Keratinocyte (primary cell): ENCODE measurements at regions not wholly inside any gene's neighbourhood (a gene's known extent, or its start where the extent isn't known, plus 50 kb on each side); places are given as distances from the start of the nearest gene placed in this dataset.

Source experiments
- DNase-seq: peaks from one replicate; pipeline ENCODE4 v3.0.0-alpha.2; 2011; ENCODE audit warnings: low read depth, missing footprints, low spot score
- FAIRE-seq: peaks from 2 replicates; lab custom pipeline; 2011; peaks lifted over from hg19 to GRCh38; lab: Jason Lieb, UNC
- H2AFZ ChIP-seq: 2 replicates; pipeline ENCODE4 v1.6.0; 2012; ENCODE audit warnings: low read length, control low read depth, inconsistent platforms; ENCODE audit not compliant: control insufficient read depth
- H3K27ac ChIP-seq: 2 replicates; pipeline ENCODE4 v1.5.1; 2011; ENCODE audit warnings: low read length; ENCODE audit not compliant: control insufficient read depth, insufficient read depth
- H3K27me3 ChIP-seq: 3 replicates; pipeline ENCODE4 v1.6.0; 2011; ENCODE audit warnings: low read length; ENCODE audit not compliant: control insufficient read depth, insufficient read depth; ENCODE audit errors: extremely low read depth
- H3K36me3 ChIP-seq, 2 experiments: 2 replicates in 1 of 2; 3 replicates in 1 of 2; pipeline ENCODE4 v1.5.1; 2011; ENCODE audit warnings: low read length in 2 of 2, mild to moderate bottlenecking in 1 of 2; ENCODE audit not compliant: control insufficient read depth in 2 of 2, insufficient read depth in 2 of 2; ENCODE audit errors: extremely low read depth in 1 of 2
- H3K4me1 ChIP-seq: 3 replicates; pipeline ENCODE4 v1.5.1; 2011; ENCODE audit warnings: low read length; ENCODE audit not compliant: control insufficient read depth, insufficient read depth; ENCODE audit errors: extremely low read depth
- H3K4me2 ChIP-seq: 3 replicates; pipeline ENCODE4 v1.6.0; 2011; ENCODE audit warnings: low read depth, low read length; ENCODE audit not compliant: control insufficient read depth, insufficient read depth; ENCODE audit errors: extremely low read depth
- H3K4me3 ChIP-seq, 3 experiments: fragments of 200-600 bp in 1 of 3; sonication (generic) in 1 of 3; 2 replicates in 2 of 3; 3 replicates in 1 of 3; pipeline ENCODE4 v1.5.1; 2011 to 2016; ENCODE audit warnings: low read length in 3 of 3, mild to moderate bottlenecking in 3 of 3, control low read depth in 2 of 3, inconsistent platforms in 1 of 3, low read depth in 1 of 3, mixed read lengths in 1 of 3, mixed run types in 1 of 3, moderate library complexity in 1 of 3; ENCODE audit not compliant: control insufficient read depth in 2 of 3, insufficient read depth in 2 of 3; ENCODE audit errors: extremely low read depth in 1 of 3
- H3K79me2 ChIP-seq: 2 replicates; pipeline ENCODE4 v1.6.0; 2012; ENCODE audit warnings: low read length; ENCODE audit not compliant: control insufficient read depth, insufficient read depth
- H3K9ac ChIP-seq: 3 replicates; pipeline ENCODE4 v1.6.0; 2011; ENCODE audit warnings: low read length; ENCODE audit not compliant: control insufficient read depth, insufficient read depth; ENCODE audit errors: extremely low read depth
- H3K9me1 ChIP-seq: 3 replicates; pipeline ENCODE4 v1.6.0; 2011; ENCODE audit warnings: low read length; ENCODE audit not compliant: control insufficient read depth, insufficient read depth; ENCODE audit errors: extremely low read depth
- H3K9me3 ChIP-seq: 2 replicates; pipeline ENCODE4 v1.5.1; 2012; ENCODE audit warnings: low read depth, low read length; ENCODE audit not compliant: control insufficient read depth
- H4K20me1 ChIP-seq: 3 replicates; pipeline ENCODE4 v1.6.0; 2011; ENCODE audit warnings: low read length; ENCODE audit not compliant: control insufficient read depth, insufficient read depth; ENCODE audit errors: extremely low read depth
- CTCF ChIP-seq, 3 experiments: IDR thresholded peaks in 1 of 3; conservative IDR thresholded peaks in 1 of 3; optimal IDR thresholded peaks in 1 of 3; 2 replicates in 2 of 3; 3 replicates in 1 of 3; pipeline versions ENCODE3 to v1.5.1; 2011; ENCODE audit warnings: low read length in 3 of 3, mild to moderate bottlenecking in 3 of 3, moderate library complexity in 2 of 3, control low read depth in 1 of 3, inconsistent platforms in 1 of 3; ENCODE audit not compliant: insufficient read depth in 2 of 3; ENCODE audit errors: extremely low read depth in 1 of 3
- EZH2 ChIP-seq: IDR thresholded peaks from one replicate; pipeline ENCODE4 v1.6.1; 2012; ENCODE audit warnings: inconsistent platforms, mild to moderate bottlenecking, low read length, moderate library complexity
- dilution Hi-C: fragments of 300-500 bp; cut with MboI; formaldehyde crosslinking; loops from one replicate; pipeline ENCODE4 v1.7.0; 2020; ENCODE audit warnings: low sequenced_read_pairs; ENCODE audit not compliant: extremely low pct_ligation_motif_present

DNA sequence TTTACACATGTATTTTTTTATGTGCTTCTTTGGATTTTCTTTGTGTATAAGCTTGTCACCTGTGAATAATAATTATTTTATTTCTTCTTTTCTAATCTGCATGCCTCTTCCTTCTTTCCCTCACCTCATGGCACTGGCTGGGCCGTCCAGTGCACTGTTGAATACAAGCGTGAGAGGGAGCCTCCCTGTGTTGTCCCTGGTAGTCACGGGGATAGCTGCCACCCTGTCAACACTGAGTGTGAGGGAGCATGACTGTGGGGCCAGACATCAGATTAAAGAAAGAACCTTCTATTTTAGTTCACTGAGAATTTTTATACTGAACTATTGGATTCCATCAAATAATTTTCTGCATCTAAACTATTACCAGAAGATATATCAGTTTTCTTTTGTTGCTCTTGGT, 187.9 kb downstream of the CDC14C start:
- Histone ChIP-seq H3K4me1 (no peaks in the 10 kb centered on the region), H3K79me2 (no peaks in the 10 kb centered on the region), H3K4me3 (no peak overlapping the region), H3K9me1 (no peaks in the 10 kb centered on the region), H3K27ac (no peak overlapping the region), H3K4me2 (no peak overlapping the region), H4K20me1 (no peaks in the 10 kb centered on the region), H3K9ac (no peak overlapping the region), H3K36me3 (no peaks in the 10 kb centered on the region), H3K9me3 (no peaks in the 10 kb centered on the region), H3K27me3 (no peaks in the 10 kb centered on the region), H2AFZ (no peak overlapping the region)
- TF ChIP-seq EZH2 (no peak), CTCF (optimal IDR thresholded peaks at IDR 0.05 in 1 of 3, IDR thresholded peaks at IDR 0.05 in 1 of 3, conservative IDR thresholded peaks at IDR 0.05 in 1 of 3; ENCODE audit: extremely low read depth in 1 of 3, insufficient read depth in 2 of 3, low read length in 3 of 3) (no peak)
- dilution Hi-C loops = no loop called here
- FAIRE-seq (no peak), DNase-seq (no peak)

DNA sequence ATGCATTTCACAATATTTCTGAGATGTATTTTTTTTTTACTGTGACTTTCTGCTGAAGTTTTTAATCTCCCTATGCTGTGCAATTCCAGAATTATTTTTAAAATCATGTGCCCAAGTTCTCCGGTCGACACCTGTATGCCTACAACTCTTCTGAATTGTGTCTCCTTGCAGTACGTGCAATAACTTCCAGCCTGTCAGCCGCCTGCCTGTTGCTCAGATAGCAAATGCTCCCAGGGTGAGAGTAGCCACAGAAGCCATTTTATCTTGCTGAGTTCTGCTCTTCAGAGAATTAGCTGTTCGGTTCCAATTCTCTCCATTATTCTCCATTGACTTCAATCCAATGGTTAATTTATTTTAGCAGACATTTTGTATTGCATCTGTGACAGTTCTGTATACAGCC, 188.3 kb downstream of the CDC14C start:
- H3K27me3 ChIP-seq = no peaks in the 10 kb centered on the region

More for the DNA sequence above, 188.3 kb downstream of the CDC14C start:
- DNase-seq (no peak), FAIRE-seq (no peak)
- Histone ChIP-seq H3K4me2 (no peak overlapping the region), H3K36me3 (no peaks in the 10 kb centered on the region), H3K27ac (no peak overlapping the region), H3K4me1 (no peaks in the 10 kb centered on the region), H3K4me3 (no peak overlapping the region), H3K9me1 (no peaks in the 10 kb centered on the region), H3K79me2 (no peaks in the 10 kb centered on the region), H3K9ac (no peak overlapping the region), H3K9me3 (no peaks in the 10 kb centered on the region), H4K20me1 (no peaks in the 10 kb centered on the region), H2AFZ (no peak overlapping the region)
- no peak for TF ChIP-seq EZH2
- TF ChIP-seq CTCF (optimal IDR thresholded peaks at IDR 0.05 in 1 of 3, IDR thresholded peaks at IDR 0.05 in 1 of 3, conservative IDR thresholded peaks at IDR 0.05 in 1 of 3; ENCODE audit: extremely low read depth in 1 of 3, insufficient read depth in 2 of 3, low read length in 3 of 3) = no peak
- dilution Hi-C loops = no loop called here
